Liver (tissue), 7 donors: ENCODE measurements at regions not wholly inside any gene's neighbourhood (a gene's known extent, or its start where the extent isn't known, plus 50 kb on each side); places are given as distances from the start of the nearest gene placed in this dataset.

Experiments
- DNase-seq: peaks from one replicate; pipeline ENCODE4 v3.0.0-alpha.2; 2017; ENCODE audit warnings: low spot score
- H3K27ac ChIP-seq, 2 donors: one replicate each; pipeline ENCODE4 v1.7.0; 2013; ENCODE audit warnings: inconsistent platforms in 2 of 2, low read length in 2 of 2, control low read depth in 1 of 2, low read depth in 1 of 2, mild to moderate bottlenecking in 1 of 2
- H3K27me3 ChIP-seq, 4 donors: one replicate each; pipeline versions ENCODE4 v1.6.1 to v1.7.0; 2013; ENCODE audit warnings: low read length in 3 of 4, inconsistent platforms in 1 of 4, mild to moderate bottlenecking in 1 of 4, moderate library complexity in 1 of 4; ENCODE audit not compliant: control insufficient read depth in 4 of 4, insufficient read depth in 4 of 4
- H3K36me3 ChIP-seq, 4 donors: one replicate each; pipeline versions ENCODE4 v1.6.1 to v1.7.0; 2013; ENCODE audit warnings: low read length in 3 of 4, mild to moderate bottlenecking in 3 of 4, low read depth in 1 of 4, moderate library complexity in 1 of 4; ENCODE audit not compliant: control insufficient read depth in 4 of 4, insufficient read depth in 3 of 4
- H3K4me1 ChIP-seq, 4 donors: one replicate each; pipeline versions ENCODE4 v1.6.1 to v1.7.0; 2013; ENCODE audit warnings: low read length in 3 of 4, mild to moderate bottlenecking in 3 of 4, moderate library complexity in 1 of 4; ENCODE audit not compliant: control insufficient read depth in 4 of 4, insufficient read depth in 4 of 4
- H3K4me3 ChIP-seq, 3 donors: one replicate each; pipeline versions ENCODE4 v1.6.1 to v1.7.0; 2013; ENCODE audit warnings: low read length in 3 of 3, control low read depth in 1 of 3, low read depth in 1 of 3, mild to moderate bottlenecking in 1 of 3
- H3K9ac ChIP-seq, 2 donors: one replicate each; pipeline ENCODE4 v1.7.0; 2013; ENCODE audit warnings: low read length in 2 of 2, mild to moderate bottlenecking in 2 of 2, moderate library complexity in 2 of 2, control low read depth in 1 of 2, low read depth in 1 of 2
- H3K9me3 ChIP-seq, 4 donors: one replicate each; pipeline versions ENCODE4 v1.6.1 to v1.7.0; 2013; ENCODE audit warnings: low read length in 3 of 4; ENCODE audit not compliant: control insufficient read depth in 4 of 4
- EGR1 ChIP-seq, 2 donors: IDR thresholded peaks; 2 replicates each; pipeline ENCODE4 v1.6.1; 2016 to 2018; ENCODE audit warnings: antibody characterized with exemption in 2 of 2, low read depth in 2 of 2
- FOXA2 ChIP-seq: IDR thresholded peaks from 2 replicates; pipeline ENCODE4 v1.6.1; 2016; ENCODE audit warnings: antibody characterized with exemption
- GABPA ChIP-seq, 2 donors: IDR thresholded peaks in 1 of 2; conservative IDR thresholded peaks in 1 of 2; 2 replicates each; pipeline ENCODE4 v1.6.1; 2016; ENCODE audit warnings: antibody characterized with exemption in 2 of 2, mild to moderate bottlenecking in 1 of 2, moderate library complexity in 1 of 2
- HNF4G ChIP-seq: IDR thresholded peaks from 2 replicates; pipeline ENCODE4 v1.6.1; 2016; ENCODE audit warnings: antibody characterized with exemption
- NR2F2 ChIP-seq: IDR thresholded peaks from 2 replicates; pipeline ENCODE4 v1.6.1; 2016; ENCODE audit warnings: antibody characterized with exemption
- RAD21 ChIP-seq, 2 donors: IDR thresholded peaks; 2 replicates each; pipeline ENCODE4 v1.6.1; 2016; ENCODE audit warnings: antibody characterized with exemption in 2 of 2, mild to moderate bottlenecking in 2 of 2
- RXRA ChIP-seq, 2 donors: IDR thresholded peaks; 2 replicates each; pipeline ENCODE4 v1.6.1; 2017 to 2018; ENCODE audit warnings: antibody characterized with exemption in 2 of 2, mild to moderate bottlenecking in 1 of 2
- SP1 ChIP-seq: IDR thresholded peaks from 2 replicates; pipeline ENCODE4 v1.6.1; 2018; ENCODE audit warnings: antibody characterized with exemption, mild to moderate bottlenecking
- TAF1 ChIP-seq: conservative IDR thresholded peaks from 2 replicates; pipeline ENCODE4 v1.6.1; 2016; ENCODE audit warnings: antibody characterized with exemption, mild to moderate bottlenecking
- YY1 ChIP-seq: IDR thresholded peaks from 2 replicates; pipeline ENCODE4 v1.6.1; 2016; ENCODE audit warnings: antibody characterized with exemption, mild to moderate bottlenecking
- whole genome bisulfite sequencing: extraction: QIAGEN DNeasy Blood & Tissue Kit; methylation state at CpG from one replicate; pipeline ENCODE4 v1.1.7; 2013; 5-methylcytosine and 5-hydroxymethylcytosine counted together
- TF ChIP-seq, protein P1 (sequence below): IDR thresholded peaks from 2 replicates; pipeline ENCODE4 v1.6.1; 2016; ENCODE audit warnings: antibody characterized with exemption
- TF ChIP-seq, protein P2 (sequence below): IDR thresholded peaks from 2 replicates; pipeline ENCODE4 v1.6.1; 2016; ENCODE audit warnings: antibody characterized with exemption
- TF ChIP-seq, protein P3 (sequence below): IDR thresholded peaks from 2 replicates; pipeline ENCODE4 v1.6.1; 2016; ENCODE audit warnings: antibody characterized with exemption
- TF ChIP-seq, protein P4 (sequence below): IDR thresholded peaks from 2 replicates; pipeline ENCODE4 v1.6.1; 2016; ENCODE audit warnings: antibody characterized with exemption, mild to moderate bottlenecking
- donor health status: healthy.
- donor health status: healthy.
- donor health status: healthy.
- donor health status: healthy.

DNA sequence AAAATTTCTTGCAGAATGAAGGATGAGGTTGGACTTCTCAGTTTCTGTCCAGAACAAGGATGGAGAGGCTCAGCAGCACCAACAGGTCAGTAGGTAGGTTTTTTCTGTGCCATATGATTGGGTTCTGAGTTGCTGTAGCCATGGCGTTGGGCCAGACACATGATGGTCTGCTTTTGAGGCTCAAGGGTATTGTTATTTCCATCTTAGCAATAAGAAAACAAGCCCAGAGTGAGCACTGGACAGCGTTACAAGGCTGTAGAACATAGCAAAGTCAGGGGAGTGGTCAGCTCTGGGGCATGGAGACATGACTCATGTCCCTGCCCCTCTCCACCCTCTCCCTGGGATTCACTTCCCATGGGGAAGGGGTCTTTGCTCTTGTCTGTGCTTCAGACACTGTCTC, 137.6 kb upstream of the TOPAZ1 start (continued):
- TF ChIP-seq GABPA (IDR thresholded peaks at IDR 0.05 in 1 of 2, conservative IDR thresholded peaks at IDR 0.05 in 1 of 2) (no peak), RAD21 (IDR thresholded peaks at IDR 0.05) (no peak), NR2F2 (no peak), EGR1 (IDR thresholded peaks at IDR 0.05; ENCODE audit: low read depth in 2 of 2) (no peak)
- TF ChIP-seq, protein P1, sequence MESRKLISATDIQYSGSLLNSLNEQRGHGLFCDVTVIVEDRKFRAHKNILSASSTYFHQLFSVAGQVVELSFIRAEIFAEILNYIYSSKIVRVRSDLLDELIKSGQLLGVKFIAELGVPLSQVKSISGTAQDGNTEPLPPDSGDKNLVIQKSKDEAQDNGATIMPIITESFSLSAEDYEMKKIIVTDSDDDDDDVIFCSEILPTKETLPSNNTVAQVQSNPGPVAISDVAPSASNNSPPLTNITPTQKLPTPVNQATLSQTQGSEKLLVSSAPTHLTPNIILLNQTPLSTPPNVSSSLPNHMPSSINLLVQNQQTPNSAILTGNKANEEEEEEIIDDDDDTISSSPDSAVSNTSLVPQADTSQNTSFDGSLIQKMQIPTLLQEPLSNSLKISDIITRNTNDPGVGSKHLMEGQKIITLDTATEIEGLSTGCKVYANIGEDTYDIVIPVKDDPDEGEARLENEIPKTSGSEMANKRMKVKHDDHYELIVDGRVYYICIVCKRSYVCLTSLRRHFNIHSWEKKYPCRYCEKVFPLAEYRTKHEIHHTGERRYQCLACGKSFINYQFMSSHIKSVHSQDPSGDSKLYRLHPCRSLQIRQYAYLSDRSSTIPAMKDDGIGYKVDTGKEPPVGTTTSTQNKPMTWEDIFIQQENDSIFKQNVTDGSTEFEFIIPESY, result no peak

DNA sequence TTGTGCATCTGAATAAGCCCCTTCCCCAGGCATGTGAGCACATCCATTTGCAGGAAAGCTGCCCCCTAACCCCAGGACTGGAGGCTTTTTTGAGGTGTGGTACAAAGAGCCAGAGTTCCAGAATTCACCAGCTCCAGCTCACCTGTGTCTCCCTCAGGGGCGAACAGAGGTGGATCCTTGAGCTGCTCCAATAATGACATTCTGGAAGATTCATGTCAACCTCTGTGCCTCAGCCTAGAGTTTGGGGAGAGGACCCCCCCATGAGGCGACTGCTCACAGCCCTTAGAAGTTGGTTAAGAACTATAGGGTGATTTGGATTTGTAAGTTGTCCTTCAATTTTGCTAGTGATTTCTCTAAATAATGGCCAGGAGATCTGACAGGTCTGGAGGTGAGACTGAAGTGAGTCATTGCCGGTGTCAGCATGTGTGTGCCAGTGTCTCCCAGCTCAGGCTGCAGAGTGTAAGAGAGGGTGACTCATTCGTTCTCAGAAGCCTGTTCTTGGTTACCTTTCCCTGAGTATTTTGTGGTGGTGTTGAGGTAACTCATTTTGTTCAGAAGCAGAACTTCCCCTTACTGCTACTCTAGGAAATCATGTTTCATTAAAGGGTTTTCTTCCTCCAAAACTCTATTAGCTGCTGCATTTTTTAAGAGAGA, 136.9 kb upstream of the TOPAZ1 start:
- no peak overlapping the region for H3K4me3 ChIP-seq
- H3K9ac ChIP-seq, result no peak overlapping the region
- peaks cover 0 to 7% (median under 1%) of the 10 kb centered on the region in 4 donors for H3K27me3 ChIP-seq
- H3K36me3 ChIP-seq, result no peaks in the 10 kb centered on the region
- H3K4me1 ChIP-seq, result no peaks in the 10 kb centered on the region
- H3K9me3 ChIP-seq, result no peaks in the 10 kb centered on the region
- no peak for TF ChIP-seq SP1
- DNase-seq, result no peak
- H3K27ac ChIP-seq, result no peak overlapping the region
- 71% methylated on average over 4 of the region's 4 CpGs for WGBS

DNA sequence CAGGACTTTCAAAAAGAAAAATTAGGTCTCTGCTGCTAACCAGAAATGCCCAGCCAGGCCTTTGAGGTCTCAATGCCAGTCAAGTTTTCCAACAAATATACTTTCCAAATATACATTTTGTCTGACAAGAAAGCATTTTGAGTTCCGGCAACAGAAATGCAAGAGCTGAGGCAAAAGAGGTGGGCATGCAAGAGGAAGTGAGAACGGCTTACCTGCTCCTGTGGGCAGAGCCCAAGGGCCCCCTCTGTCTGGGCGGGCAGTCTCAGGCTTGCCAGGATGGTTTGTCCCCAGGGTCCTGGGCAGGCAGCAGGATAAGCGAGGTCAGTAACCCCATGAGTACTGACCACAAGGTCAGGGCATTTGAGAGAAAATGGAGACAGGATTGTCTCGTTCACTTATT, 136.1 kb upstream of the TOPAZ1 start:
- Histone ChIP-seq H3K36me3 (no peaks in the 10 kb centered on the region), H3K4me1 (no peaks in the 10 kb centered on the region), H3K4me3 (no peak overlapping the region), H3K27ac (no peak overlapping the region), H3K27me3 (peaks cover 0 to 7% (median under 1%) of the 10 kb centered on the region in 4 donors), H3K9me3 (no peaks in the 10 kb centered on the region), H3K9ac (no peak overlapping the region)
- no peak for DNase-seq
- WGBS, result 87% methylated on average over 5 of the region's 5 CpGs
- TF ChIP-seq RXRA (IDR thresholded peaks at IDR 0.05) (no peak), YY1 (no peak), TAF1 (no peak), RAD21 (IDR thresholded peaks at IDR 0.05) (no peak), NR2F2 (no peak)
- TF ChIP-seq, protein P2, sequence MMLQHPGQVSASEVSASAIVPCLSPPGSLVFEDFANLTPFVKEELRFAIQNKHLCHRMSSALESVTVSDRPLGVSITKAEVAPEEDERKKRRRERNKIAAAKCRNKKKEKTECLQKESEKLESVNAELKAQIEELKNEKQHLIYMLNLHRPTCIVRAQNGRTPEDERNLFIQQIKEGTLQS, result no peak
- TF ChIP-seq, protein P3, sequence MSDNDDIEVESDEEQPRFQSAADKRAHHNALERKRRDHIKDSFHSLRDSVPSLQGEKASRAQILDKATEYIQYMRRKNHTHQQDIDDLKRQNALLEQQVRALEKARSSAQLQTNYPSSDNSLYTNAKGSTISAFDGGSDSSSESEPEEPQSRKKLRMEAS, result no peak

DNA sequence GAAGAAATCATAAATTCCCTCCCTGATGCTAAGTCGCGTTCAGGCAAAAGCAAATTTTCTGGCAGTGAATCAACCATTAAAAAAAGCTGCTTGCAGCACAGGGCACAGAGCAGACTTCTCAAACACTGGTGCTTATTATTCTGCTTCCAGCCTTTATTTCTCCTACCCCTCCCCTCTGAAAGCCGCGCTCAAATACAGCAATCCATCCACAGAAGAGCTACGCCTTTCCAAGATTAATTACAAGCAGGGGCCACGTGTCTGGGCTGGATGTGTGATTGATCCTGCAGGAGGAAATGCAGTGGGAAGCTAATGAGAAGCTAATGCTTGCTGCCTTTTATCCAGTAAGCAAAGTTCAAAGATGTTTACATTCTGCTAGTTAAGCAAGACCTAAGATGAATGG, 134.9 kb upstream of the TOPAZ1 start:
- Histone ChIP-seq H3K4me3 (no peak overlapping the region), H3K27ac (no peak overlapping the region), H3K9ac (no peak overlapping the region), H3K4me1 (no peaks in the 10 kb centered on the region), H3K9me3 (no peaks in the 10 kb centered on the region), H3K36me3 (no peaks in the 10 kb centered on the region), H3K27me3 (peaks cover 0 to 3% (median under 1%) of the 10 kb centered on the region in 4 donors)
- no peak for DNase-seq
- WGBS, result 48% methylated on average over 6 of the region's 6 CpGs
- TF ChIP-seq NR2F2, result no peak
- TF ChIP-seq TAF1, result no peak
- no peak for TF ChIP-seq RXRA (IDR thresholded peaks at IDR 0.05)
- no peak for TF ChIP-seq FOXA2
- no peak for TF ChIP-seq HNF4G
- TF ChIP-seq, protein P4, sequence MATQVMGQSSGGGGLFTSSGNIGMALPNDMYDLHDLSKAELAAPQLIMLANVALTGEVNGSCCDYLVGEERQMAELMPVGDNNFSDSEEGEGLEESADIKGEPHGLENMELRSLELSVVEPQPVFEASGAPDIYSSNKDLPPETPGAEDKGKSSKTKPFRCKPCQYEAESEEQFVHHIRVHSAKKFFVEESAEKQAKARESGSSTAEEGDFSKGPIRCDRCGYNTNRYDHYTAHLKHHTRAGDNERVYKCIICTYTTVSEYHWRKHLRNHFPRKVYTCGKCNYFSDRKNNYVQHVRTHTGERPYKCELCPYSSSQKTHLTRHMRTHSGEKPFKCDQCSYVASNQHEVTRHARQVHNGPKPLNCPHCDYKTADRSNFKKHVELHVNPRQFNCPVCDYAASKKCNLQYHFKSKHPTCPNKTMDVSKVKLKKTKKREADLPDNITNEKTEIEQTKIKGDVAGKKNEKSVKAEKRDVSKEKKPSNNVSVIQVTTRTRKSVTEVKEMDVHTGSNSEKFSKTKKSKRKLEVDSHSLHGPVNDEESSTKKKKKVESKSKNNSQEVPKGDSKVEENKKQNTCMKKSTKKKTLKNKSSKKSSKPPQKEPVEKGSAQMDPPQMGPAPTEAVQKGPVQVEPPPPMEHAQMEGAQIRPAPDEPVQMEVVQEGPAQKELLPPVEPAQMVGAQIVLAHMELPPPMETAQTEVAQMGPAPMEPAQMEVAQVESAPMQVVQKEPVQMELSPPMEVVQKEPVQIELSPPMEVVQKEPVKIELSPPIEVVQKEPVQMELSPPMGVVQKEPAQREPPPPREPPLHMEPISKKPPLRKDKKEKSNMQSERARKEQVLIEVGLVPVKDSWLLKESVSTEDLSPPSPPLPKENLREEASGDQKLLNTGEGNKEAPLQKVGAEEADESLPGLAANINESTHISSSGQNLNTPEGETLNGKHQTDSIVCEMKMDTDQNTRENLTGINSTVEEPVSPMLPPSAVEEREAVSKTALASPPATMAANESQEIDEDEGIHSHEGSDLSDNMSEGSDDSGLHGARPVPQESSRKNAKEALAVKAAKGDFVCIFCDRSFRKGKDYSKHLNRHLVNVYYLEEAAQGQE, result no peak
